ENCODE measurements at regions not wholly inside any gene's neighbourhood (a gene's known extent, or its start where the extent isn't known, plus 50 kb on each side); places are given as distances from the start of the nearest gene placed in this dataset.

- 95% methylated on average over 3 of the region's 3 CpGs for WGBS, 2 donors
- ATAC-seq (ENCODE audit: low FRiP score) (no peak), DNase-seq (no peak)
- no peaks in the 10 kb centered on the region for H3K4me1 ChIP-seq (ENCODE audit: control insufficient read depth in 1 of 2, insufficient read depth in 2 of 2, low read length in 2 of 2)
- no peak overlapping the region for H3K27ac ChIP-seq (ENCODE audit: low read depth in 1 of 2, low read length in 2 of 2)
- intact Hi-C loops (cut with DNase I) = no loop called here
- no peaks in the 10 kb centered on the region for H3K36me3 ChIP-seq (ENCODE audit: control insufficient read depth in 1 of 2, insufficient read depth in 2 of 2, low read length in 1 of 2)
- no peaks in the 10 kb centered on the region for H3K9me3 ChIP-seq (ENCODE audit: control insufficient read depth, low read length)
- no peak overlapping the region for H3K4me3 ChIP-seq (ENCODE audit: low read length in 2 of 2)
- no peaks in the 10 kb centered on the region for H3K27me3 ChIP-seq (ENCODE audit: control insufficient read depth in 1 of 2, insufficient read depth in 2 of 2, low read length in 1 of 2)
Observed at GRCh38 chr7:109963741-109964140, 1127.2 kb upstream of the LRRN3 start.

- H3K4me1 ChIP-seq (ENCODE audit: control insufficient read depth in 1 of 2, insufficient read depth in 2 of 2, low read length in 2 of 2) = no peaks in the 10 kb centered on the region
- WGBS, 2 donors = 79 to 87% methylated on average over 2 of the region's 2 CpGs
- intact Hi-C loops (cut with DNase I) = no loop called here
- ATAC-seq (ENCODE audit: low FRiP score) = no peak
- no peaks in the 10 kb centered on the region for H3K27me3 ChIP-seq (ENCODE audit: control insufficient read depth in 1 of 2, insufficient read depth in 2 of 2, low read length in 1 of 2)
- no peak for DNase-seq
- H3K27ac ChIP-seq (ENCODE audit: low read depth in 1 of 2, low read length in 2 of 2) = no peak overlapping the region
- no peaks in the 10 kb centered on the region for H3K36me3 ChIP-seq (ENCODE audit: control insufficient read depth in 1 of 2, insufficient read depth in 2 of 2, low read length in 1 of 2)
- no peaks in the 10 kb centered on the region for H3K9me3 ChIP-seq (ENCODE audit: control insufficient read depth, low read length)
- H3K4me3 ChIP-seq (ENCODE audit: low read length in 2 of 2) = no peak overlapping the region
Observed at GRCh38 chr7:109964780-109965179, 1126.1 kb upstream of the LRRN3 start.

GRCh38 chr7:109967406-109967805 lies 1123.5 kb upstream of the LRRN3 start:
- H3K9me3 ChIP-seq (ENCODE audit: control insufficient read depth, low read length) = no peaks in the 10 kb centered on the region
- DNase-seq (no peak), ATAC-seq (ENCODE audit: low FRiP score) (no peak)
- H3K4me1 ChIP-seq (ENCODE audit: control insufficient read depth in 1 of 2, insufficient read depth in 2 of 2, low read length in 2 of 2) = no peaks in the 10 kb centered on the region
- H3K27ac ChIP-seq (ENCODE audit: low read depth in 1 of 2, low read length in 2 of 2) = no peak overlapping the region
- no peaks in the 10 kb centered on the region for H3K27me3 ChIP-seq (ENCODE audit: control insufficient read depth in 1 of 2, insufficient read depth in 2 of 2, low read length in 1 of 2)
- intact Hi-C loops (cut with DNase I) = no loop called here
- no peak overlapping the region for H3K4me3 ChIP-seq (ENCODE audit: low read length in 2 of 2)
- H3K36me3 ChIP-seq (ENCODE audit: control insufficient read depth in 1 of 2, insufficient read depth in 2 of 2, low read length in 1 of 2) = no peaks in the 10 kb centered on the region

- Histone ChIP-seq H3K36me3 (ENCODE audit: control insufficient read depth in 1 of 2, insufficient read depth in 2 of 2, low read length in 1 of 2) (no peaks in the 10 kb centered on the region), H3K4me3 (ENCODE audit: low read length in 2 of 2) (no peak overlapping the region), H3K27ac (ENCODE audit: low read depth in 1 of 2, low read length in 2 of 2) (no peak overlapping the region), H3K9me3 (ENCODE audit: control insufficient read depth, low read length) (no peaks in the 10 kb centered on the region), H3K27me3 (ENCODE audit: control insufficient read depth in 1 of 2, insufficient read depth in 2 of 2, low read length in 1 of 2) (no peaks in the 10 kb centered on the region), H3K4me1 (ENCODE audit: control insufficient read depth in 1 of 2, insufficient read depth in 2 of 2, low read length in 2 of 2) (no peaks in the 10 kb centered on the region)
- 48 to 57% methylated on average over 1 of the region's 1 CpG for WGBS, 2 donors
- intact Hi-C loops (cut with DNase I) = no loop called here
- no peak for ATAC-seq (ENCODE audit: low FRiP score)
- no peak for DNase-seq
Observed at GRCh38 chr7:109983618-109984017, 1107.3 kb upstream of the LRRN3 start.

GRCh38 chr7:109984729-109985128 lies 1106.2 kb upstream of the LRRN3 start:
- no peak overlapping the region for H3K27ac ChIP-seq (ENCODE audit: low read depth in 1 of 2, low read length in 2 of 2)
- H3K27me3 ChIP-seq (ENCODE audit: control insufficient read depth in 1 of 2, insufficient read depth in 2 of 2, low read length in 1 of 2) = no peaks in the 10 kb centered on the region
- H3K4me1 ChIP-seq (ENCODE audit: control insufficient read depth in 1 of 2, insufficient read depth in 2 of 2, low read length in 2 of 2) = no peaks in the 10 kb centered on the region
- no peaks in the 10 kb centered on the region for H3K36me3 ChIP-seq (ENCODE audit: control insufficient read depth in 1 of 2, insufficient read depth in 2 of 2, low read length in 1 of 2)
- ATAC-seq (ENCODE audit: low FRiP score) (no peak), DNase-seq (no peak)
- intact Hi-C loops (cut with DNase I) = no loop called here
- WGBS, 2 donors = 77 to 81% methylated on average over 5 of the region's 5 CpGs
- no peak overlapping the region for H3K4me3 ChIP-seq (ENCODE audit: low read length in 2 of 2)
- no peaks in the 10 kb centered on the region for H3K9me3 ChIP-seq (ENCODE audit: control insufficient read depth, low read length)

- H3K27ac ChIP-seq (ENCODE audit: low read depth in 1 of 2, low read length in 2 of 2) = no peak overlapping the region
- no peaks in the 10 kb centered on the region for H3K27me3 ChIP-seq (ENCODE audit: control insufficient read depth in 1 of 2, insufficient read depth in 2 of 2, low read length in 1 of 2)
- H3K4me3 ChIP-seq (ENCODE audit: low read length in 2 of 2) = no peak overlapping the region
- ATAC-seq (ENCODE audit: low FRiP score) = no peak
- H3K9me3 ChIP-seq (ENCODE audit: control insufficient read depth, low read length) = no peaks in the 10 kb centered on the region
- intact Hi-C loops (cut with DNase I) = no loop called here
- DNase-seq = no peak
- no peaks in the 10 kb centered on the region for H3K4me1 ChIP-seq (ENCODE audit: control insufficient read depth in 1 of 2, insufficient read depth in 2 of 2, low read length in 2 of 2)
- WGBS, 2 donors = 37 to 43% methylated on average over 2 of the region's 2 CpGs
- H3K36me3 ChIP-seq (ENCODE audit: control insufficient read depth in 1 of 2, insufficient read depth in 2 of 2, low read length in 1 of 2) = no peaks in the 10 kb centered on the region
Observed at GRCh38 chr7:109986701-109987100, 1104.2 kb upstream of the LRRN3 start.

- 30 to 33% methylated on average over 1 of the region's 1 CpG for whole genome bisulfite sequencing, 2 donors
- H3K27ac ChIP-seq (ENCODE audit: low read depth in 1 of 2, low read length in 2 of 2) = no peak overlapping the region
- no peaks in the 10 kb centered on the region for H3K36me3 ChIP-seq (ENCODE audit: control insufficient read depth in 1 of 2, insufficient read depth in 2 of 2, low read length in 1 of 2)
- peaks cover 0 to 1% of the 10 kb centered on the region in 2 donors for H3K27me3 ChIP-seq (ENCODE audit: control insufficient read depth in 1 of 2, insufficient read depth in 2 of 2, low read length in 1 of 2)
- peaks cover 1% of the 10 kb centered on the region for H3K9me3 ChIP-seq (ENCODE audit: control insufficient read depth, low read length)
- no peaks in the 10 kb centered on the region for H3K4me1 ChIP-seq (ENCODE audit: control insufficient read depth in 1 of 2, insufficient read depth in 2 of 2, low read length in 2 of 2)
- DNase-seq (no peak), ATAC-seq (ENCODE audit: low FRiP score) (no peak)
- intact Hi-C loops (cut with DNase I) = no loop called here
- H3K4me3 ChIP-seq (ENCODE audit: low read length in 2 of 2) = no peak overlapping the region
Observed at GRCh38 chr7:109996411-109996810, 1094.5 kb upstream of the LRRN3 start.

- Histone ChIP-seq H3K4me3 (ENCODE audit: low read length in 2 of 2) (no peak overlapping the region), H3K36me3 (ENCODE audit: control insufficient read depth in 1 of 2, insufficient read depth in 2 of 2, low read length in 1 of 2) (no peaks in the 10 kb centered on the region), H3K9me3 (ENCODE audit: control insufficient read depth, low read length) (peaks cover 1% of the 10 kb centered on the region), H3K27ac (ENCODE audit: low read depth in 1 of 2, low read length in 2 of 2) (no peak overlapping the region), H3K4me1 (ENCODE audit: control insufficient read depth in 1 of 2, insufficient read depth in 2 of 2, low read length in 2 of 2) (no peaks in the 10 kb centered on the region), H3K27me3 (ENCODE audit: control insufficient read depth in 1 of 2, insufficient read depth in 2 of 2, low read length in 1 of 2) (peaks cover 0 to 1% of the 10 kb centered on the region in 2 donors)
- 31 to 53% methylated on average over 1 of the region's 1 CpG for WGBS, 2 donors
- no peak for ATAC-seq (ENCODE audit: low FRiP score)
- intact Hi-C loops (cut with DNase I) = no loop called here
- no peak for DNase-seq
Observed at GRCh38 chr7:109996927-109997326, 1094.0 kb upstream of the LRRN3 start.

- H3K4me3 ChIP-seq (ENCODE audit: low read length in 2 of 2) = no peak overlapping the region
- ATAC-seq (ENCODE audit: low FRiP score) = no peak
- H3K27ac ChIP-seq (ENCODE audit: low read depth in 1 of 2, low read length in 2 of 2) = no peak overlapping the region
- intact Hi-C loops (cut with DNase I) = no loop called here
- peaks cover 0 to 1% of the 10 kb centered on the region in 2 donors for H3K27me3 ChIP-seq (ENCODE audit: control insufficient read depth in 1 of 2, insufficient read depth in 2 of 2, low read length in 1 of 2)
- no peaks in the 10 kb centered on the region for H3K36me3 ChIP-seq (ENCODE audit: control insufficient read depth in 1 of 2, insufficient read depth in 2 of 2, low read length in 1 of 2)
- WGBS, 2 donors = 69 to 83% methylated on average over 2 of the region's 2 CpGs
- no peaks in the 10 kb centered on the region for H3K4me1 ChIP-seq (ENCODE audit: control insufficient read depth in 1 of 2, insufficient read depth in 2 of 2, low read length in 2 of 2)
- DNase-seq = no peak
- peaks cover 1% of the 10 kb centered on the region for H3K9me3 ChIP-seq (ENCODE audit: control insufficient read depth, low read length)
Observed at GRCh38 chr7:109997837-109998236, 1093.1 kb upstream of the LRRN3 start.
